NCI-H526 treated with DMSO at 0.1 percent for 48 hours (cell line): ENCODE measurements at regions not wholly inside any gene's neighbourhood (a gene's known extent, or its start where the extent isn't known, plus 50 kb on each side); places are given as distances from the start of the nearest gene placed in this dataset.
"Not testable (repeated sequence)": the region's sequence is repeated elsewhere in the genome, so short reads cannot be mapped to it uniquely, and the experiment has no call there.

Source experiments
- DNase-seq: peaks from one replicate; lab custom pipeline; 2025; lab: John Stamatoyannopoulos, UW

DNA sequence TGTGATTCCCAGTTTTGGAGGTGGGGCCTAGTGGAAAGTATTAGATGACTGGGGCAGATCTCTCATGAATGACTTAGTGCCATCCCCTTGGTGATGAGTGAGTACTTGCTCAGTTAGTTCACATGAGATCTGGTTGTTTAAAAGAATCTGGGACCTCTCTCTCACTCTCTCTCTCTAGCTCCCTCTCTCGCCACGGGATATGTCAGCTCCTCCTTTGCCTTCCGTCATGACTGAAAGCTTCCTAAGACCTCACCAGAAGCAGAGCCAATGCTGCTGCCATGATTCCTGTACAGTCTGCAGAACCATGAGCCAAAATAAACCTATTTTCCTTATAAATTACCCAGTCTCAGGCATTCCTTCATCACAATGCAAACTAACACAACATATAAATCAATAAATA lies 176.7 kb downstream of the PRELID2 start:
- no peak for DNase-seq

DNA sequence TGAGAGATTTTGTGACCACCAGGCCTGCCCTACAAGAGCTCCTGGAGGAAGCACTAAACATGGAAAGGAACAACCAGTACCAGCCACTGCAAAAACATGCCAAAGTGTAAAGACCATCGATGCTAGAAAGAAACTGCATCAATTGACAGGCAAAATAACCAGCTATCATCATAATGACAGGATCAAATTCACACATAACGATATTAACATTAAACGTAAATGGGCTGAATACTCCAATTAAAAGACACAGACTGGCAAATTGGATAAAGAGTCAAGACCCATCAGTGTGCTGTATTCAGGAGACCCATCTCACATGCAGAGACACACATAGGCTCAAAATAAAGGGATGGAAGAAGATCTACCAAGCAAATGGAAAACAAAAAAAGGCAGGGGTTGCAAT lies 182.4 kb downstream of the PRELID2 start:
- DNase-seq, result not testable (repeated sequence)

DNA sequence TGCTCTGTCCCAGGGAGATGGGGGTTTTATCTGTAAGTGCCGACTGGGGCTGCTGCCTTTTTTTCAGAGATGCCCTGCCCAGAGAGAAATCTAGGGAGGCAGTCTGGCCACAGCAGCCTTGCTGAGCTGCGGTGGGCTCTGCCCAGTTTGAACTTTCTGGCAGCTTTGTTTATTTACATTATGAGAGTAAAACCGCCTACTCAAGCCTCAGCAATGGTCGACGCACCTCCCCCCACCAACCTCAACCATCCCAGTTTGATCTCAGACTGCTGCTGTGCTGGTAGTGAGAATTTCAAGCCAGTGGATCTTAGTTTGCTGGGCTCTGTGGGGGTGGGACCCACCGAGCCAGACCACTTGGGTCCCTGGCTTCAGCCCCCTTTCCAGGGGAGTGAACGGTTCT lies 188.0 kb downstream of the PRELID2 start:
- DNase-seq, result not testable (repeated sequence)

DNA sequence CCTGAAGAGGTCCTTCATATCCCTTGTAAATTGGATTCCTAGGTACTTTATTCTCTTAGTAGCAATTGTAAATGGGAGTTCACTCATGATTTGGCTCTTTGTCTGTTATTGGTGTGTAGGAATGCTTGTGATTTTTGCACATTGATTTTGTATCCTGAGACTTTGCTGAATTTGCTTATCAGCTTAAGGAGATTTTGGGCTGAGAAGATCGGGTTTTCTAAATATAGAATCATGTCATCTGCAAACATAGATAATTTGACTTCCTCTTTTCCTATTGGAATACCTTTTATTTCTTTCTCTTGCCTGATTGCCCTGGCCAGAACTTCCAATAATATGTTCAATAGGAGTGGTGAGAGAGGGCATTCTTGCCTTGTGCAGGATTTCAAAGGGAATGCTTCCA lies 191.9 kb downstream of the PRELID2 start:
- not testable (repeated sequence) for DNase-seq

DNA sequence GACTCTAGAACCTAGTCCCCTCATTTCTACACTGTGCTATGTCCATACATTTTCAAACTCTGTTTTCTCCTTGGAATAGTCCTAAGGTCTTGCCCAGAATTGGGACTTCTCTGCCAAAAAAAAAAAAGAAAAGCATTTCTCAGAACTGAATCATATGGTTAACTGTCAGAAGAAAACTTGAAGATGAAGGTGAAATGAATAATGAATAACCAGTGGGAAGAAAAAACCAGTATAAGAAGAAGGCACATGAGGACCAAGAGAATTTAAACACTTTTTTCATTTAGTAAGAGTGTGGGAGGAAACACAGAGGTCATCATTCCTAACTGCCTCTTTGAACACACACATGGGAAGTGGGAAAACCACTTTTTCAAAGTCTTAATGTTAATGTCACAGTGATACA lies 197.7 kb downstream of the PRELID2 start:
- no peak for DNase-seq

DNA sequence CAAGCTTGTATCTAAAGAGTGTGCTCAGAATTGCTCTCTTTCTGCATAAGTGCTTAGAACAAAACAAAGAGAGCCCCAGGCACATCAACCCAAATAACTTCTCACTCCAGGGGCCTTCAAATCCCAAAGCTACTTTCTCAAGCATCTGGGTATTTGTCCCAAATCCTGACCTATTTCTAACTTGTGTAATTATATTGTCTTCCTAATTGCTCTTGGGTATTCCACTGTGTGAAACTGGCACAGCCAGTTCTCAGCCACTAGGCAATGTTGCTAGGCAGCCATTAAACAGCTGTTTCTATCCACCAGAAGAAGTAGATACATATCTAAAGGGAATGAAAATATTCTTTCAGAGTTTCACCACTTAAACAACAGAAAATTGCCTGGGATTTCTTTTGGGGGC lies 198.8 kb downstream of the PRELID2 start:
- DNase-seq, result no peak

- DNase-seq, result no peak
Observed at GRCh38 chr5:145633474-145633873, 201.7 kb downstream of the PRELID2 start.

GRCh38 chr5:145632701-145633100 lies 202.4 kb downstream of the PRELID2 start:
- no peak for DNase-seq

DNA sequence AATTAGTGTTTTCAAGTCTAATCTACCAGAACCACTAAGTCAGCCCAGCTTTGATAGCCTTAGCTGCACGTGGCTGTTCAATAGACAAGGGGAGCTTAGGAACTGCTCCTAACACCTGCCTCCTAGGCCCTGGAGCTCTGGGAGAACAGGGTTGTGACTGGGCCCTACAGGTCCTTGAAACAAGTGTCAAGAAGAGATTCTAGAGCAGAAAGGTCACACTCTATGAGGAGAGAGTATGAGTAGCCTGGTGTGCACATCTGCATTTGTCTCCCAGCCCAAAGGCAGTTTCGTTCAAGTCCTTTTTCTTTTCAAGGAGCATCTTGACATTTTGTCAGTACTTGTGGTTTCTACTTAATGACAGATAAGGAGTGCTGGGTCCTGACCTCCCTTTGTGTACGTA lies 206.1 kb downstream of the PRELID2 start:
- no peak for DNase-seq

DNA sequence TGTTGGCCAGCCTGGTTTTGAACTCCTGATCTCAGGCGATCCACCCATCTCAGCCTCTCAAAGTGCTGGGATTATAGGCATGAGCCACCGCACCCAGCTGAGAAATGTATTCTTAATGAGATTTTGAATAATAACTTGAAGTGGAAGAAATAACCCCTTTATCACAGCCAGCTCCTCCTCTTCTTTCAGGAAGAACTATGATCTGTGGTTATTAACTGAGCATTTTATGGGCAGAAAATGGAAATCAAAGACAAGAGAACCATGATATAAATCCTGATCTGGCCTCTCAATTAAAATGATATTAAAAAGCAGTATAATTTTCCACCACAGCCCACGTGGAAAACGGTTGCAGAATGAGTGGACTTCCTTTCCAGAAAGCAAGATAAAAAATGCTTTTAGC lies 206.6 kb downstream of the PRELID2 start:
- DNase-seq, result no peak

DNA sequence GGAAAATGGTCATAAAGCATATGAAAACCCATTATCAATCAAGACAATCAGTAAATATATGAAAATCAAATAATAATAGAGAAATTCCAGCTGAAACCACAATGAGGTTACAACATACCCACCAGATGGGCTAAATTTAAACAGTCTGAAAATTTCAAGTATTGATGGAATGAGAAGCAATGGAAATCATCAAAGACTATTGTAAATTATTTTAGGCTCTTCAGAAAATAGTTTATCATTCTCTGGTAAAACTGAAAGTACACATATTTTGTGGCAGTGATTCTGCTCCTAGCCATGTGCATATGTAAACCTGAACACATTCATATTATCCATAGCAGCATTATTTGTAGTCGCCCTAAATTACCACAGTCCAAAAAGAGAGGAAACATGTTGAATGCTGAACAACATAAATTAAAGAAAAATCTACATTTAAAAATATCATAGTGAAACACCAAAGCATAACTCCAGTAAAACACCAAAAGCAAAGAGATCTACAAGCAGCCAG lies 215.3 kb downstream of the PRELID2 start:
- no peak for DNase-seq

- not testable (repeated sequence) for DNase-seq
Observed at GRCh38 chr5:145616739-145617138, 218.4 kb downstream of the PRELID2 start.

GRCh38 chr5:145598983-145599382 lies 236.2 kb downstream of the PRELID2 start:
- no peak for DNase-seq

GRCh38 chr5:145598184-145598583 lies 237.0 kb downstream of the PRELID2 start:
- no peak for DNase-seq

GRCh38 chr5:145591578-145591977 lies 243.6 kb downstream of the PRELID2 start:
- no peak for DNase-seq

GRCh38 chr5:145589063-145589462 lies 246.1 kb downstream of the PRELID2 start:
- no peak for DNase-seq

GRCh38 chr5:145588558-145588957 lies 246.6 kb downstream of the PRELID2 start:
- DNase-seq, result no peak

DNA sequence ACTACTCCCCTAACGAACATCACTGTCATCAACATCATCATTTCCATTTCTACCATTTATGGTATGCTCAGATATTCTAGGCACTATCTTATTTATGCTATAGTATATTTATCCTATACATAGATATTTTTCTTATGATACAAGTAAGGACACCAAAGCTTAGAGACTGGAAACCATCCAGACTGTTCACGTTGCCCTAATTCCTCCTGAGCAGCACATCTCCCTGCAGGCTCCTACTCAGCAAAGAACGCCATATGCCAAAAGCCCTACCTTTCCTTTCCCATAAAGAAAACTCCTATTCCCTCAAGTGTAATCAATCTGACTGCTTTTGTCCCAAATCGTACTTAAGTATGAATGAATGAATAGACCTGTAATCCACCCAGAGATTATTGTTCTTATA lies 247.0 kb downstream of the PRELID2 start:
- DNase-seq, result no peak

DNA sequence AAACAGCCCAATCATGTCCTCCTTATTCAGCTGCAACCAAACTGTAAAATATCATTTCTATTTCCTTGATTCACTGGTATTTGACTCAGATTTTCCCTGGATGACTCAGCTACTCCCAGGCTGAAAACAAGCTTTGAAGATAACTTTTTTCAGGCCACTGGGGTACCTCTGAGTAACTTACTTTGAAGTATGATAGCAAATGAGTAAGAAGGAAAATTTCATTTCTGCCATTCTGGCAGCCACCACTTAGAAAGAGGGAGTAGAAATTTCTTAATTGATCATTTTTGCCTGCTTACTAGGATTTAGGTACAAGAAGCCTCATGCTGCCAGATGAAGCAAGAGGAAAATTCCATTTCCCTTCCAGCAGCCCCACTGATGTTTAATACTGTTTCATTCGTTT lies 247.4 kb downstream of the PRELID2 start:
- no peak for DNase-seq

DNA sequence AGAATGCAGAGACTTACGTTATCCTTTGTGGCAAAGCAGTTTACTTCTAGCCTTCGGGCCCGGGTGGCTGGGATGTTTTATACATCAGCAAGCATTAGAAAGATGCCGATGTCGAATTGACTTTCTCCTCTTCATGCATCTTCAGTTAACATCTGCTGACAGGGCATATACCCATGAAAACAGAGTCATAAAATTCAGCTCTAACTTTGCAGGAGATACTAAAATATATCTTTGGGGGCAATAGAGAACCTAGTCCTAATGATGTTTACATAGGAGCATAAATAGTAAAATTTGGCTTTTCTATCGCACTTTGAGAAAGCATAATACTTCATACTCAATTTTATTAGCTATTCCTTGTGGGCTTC lies 247.9 kb downstream of the PRELID2 start:
- no peak for DNase-seq

DNA sequence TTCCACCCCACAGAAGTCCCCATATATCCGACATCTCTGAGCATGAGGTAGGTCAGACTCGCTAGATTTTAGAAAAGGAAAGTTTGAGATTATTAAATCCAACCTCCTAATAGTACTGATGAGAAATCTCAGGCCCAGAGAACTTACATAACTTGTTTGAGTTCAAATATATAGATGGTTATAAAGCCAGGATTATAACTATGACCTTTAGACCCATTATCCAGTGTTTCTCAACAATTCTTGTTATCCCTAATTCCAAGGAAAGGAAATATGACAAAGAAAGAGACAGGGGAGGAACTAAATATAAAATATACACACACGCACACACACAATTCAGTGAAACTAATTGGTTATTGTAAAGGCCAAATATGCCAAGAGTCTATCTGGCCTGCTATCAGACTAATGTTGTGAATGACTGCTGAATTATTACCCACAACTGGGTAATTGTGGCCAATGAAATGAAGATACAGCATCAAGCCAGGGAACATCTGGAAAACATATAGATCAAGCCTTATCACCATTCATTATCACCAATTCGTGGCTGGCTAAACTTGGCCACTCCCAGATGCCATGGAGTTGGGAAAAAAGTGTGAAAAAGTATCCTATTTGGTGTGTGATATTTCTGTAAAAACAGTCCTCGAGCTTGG lies 248.4 kb downstream of the PRELID2 start:
- no peak for DNase-seq

DNA sequence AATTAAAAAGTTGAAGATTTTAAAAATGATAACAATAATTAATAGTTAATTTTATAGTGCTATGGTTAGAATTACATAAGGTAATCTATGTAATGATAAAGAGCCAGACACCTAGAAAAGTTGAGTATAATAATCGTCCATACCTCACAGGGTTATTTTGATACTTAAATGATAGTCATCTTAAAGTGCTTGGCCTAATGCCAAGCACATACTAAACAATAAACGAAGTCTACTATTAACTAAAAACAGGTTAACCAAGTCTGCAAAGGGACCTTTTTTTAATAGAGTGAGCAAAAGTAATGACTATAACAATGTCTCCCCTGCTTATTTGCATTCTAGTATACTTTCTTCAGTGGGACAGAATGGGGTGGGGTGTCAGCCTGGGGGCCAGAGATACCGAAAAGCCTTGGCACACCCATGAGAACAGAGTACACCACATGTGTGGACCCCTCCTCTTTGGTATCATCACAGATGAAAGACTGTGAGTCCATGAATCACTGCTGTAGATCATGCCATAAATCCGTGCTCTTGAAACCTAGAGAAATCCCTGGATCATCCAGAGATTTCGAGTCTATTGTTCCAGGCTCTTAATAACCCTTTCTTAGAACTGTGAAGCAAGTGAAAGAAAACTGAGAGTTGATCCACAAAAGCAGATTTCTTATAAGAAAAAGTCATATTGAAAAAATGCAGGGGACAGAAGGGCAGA lies 249.5 kb downstream of the PRELID2 start:
- no peak for DNase-seq

- DNase-seq, result no peak
Observed at GRCh38 chr5:145579301-145579700, 255.8 kb downstream of the PRELID2 start.
